K562 (cell line): ENCODE measurements at regions not wholly inside any gene's neighbourhood (a gene's known extent, or its start where the extent isn't known, plus 50 kb on each side); places are given as distances from the start of the nearest gene placed in this dataset.

Source experiments
- ATAC-seq: fragments of 200-7000 bp; cut with Tn5 transposase; 3 replicates; pipeline ENCODE4 v1.9.1; 2020; ENCODE audit warnings: moderate library complexity
- BruUV-seq: library from RNA; stranded (reverse); fragments of 400-500 nt; replicated peaks from 2 replicates; lab custom pipeline; 2021; lab: Mats Ljungman, UMichigan
- CTCF ChIA-PET: fragments of 300-600 bp; formaldehyde crosslinking; extraction: SDS; loops from one replicate; lab custom pipeline; 2021; ENCODE audit warnings: low intra/inter-chr PET ratio; lab: Yijun Ruan, JAX
- POLR2A ChIA-PET: fragments of 300-600, 350-650 bp; sonication (Branson Sonifier 250); formaldehyde crosslinking; extraction: SDS; loops from one replicate; lab custom pipeline; 2021; ENCODE audit warnings: antibody characterized with exemption, inconsistent platforms; lab: Yijun Ruan, JAX
- DNase-seq, 4 experiments: peaks; one replicate each; pipeline versions ENCODE4 v3.0.0 to v3.0.0-alpha.2; 2011 to 2018; ENCODE audit warnings: low spot score in 3 of 4, mixed read lengths in 3 of 4; ENCODE audit errors: extremely low read depth in 1 of 4
- FAIRE-seq: peaks from 2 replicates; lab custom pipeline; 2011; peaks lifted over from hg19 to GRCh38; lab: Jason Lieb, UNC
- H2AFZ ChIP-seq: 2 replicates; pipeline ENCODE4 v1.6.0; 2011; ENCODE audit warnings: low read depth, low read length, control low read depth, inconsistent platforms
- H3K27ac ChIP-seq: fragments of 200-600 bp; 3 replicates; pipeline ENCODE4 v1.8.0; 2011; ENCODE audit warnings: low read depth, mild to moderate bottlenecking, control low read depth, inconsistent platforms, low read length, moderate library complexity, mixed read lengths; ENCODE audit errors: extremely low read depth
- H3K27me3 ChIP-seq, 2 experiments: fragments of 300-600 bp in 1 of 2; 2 replicates in 1 of 2; 3 replicates in 1 of 2; pipeline versions ENCODE4 v1.6.0 to v1.8.0; 2011; ENCODE audit warnings: inconsistent platforms in 2 of 2, low read length in 2 of 2, mild to moderate bottlenecking in 1 of 2, mixed read lengths in 1 of 2, moderate library complexity in 1 of 2; ENCODE audit not compliant: control insufficient read depth in 2 of 2, insufficient read depth in 2 of 2
- H3K36me3 ChIP-seq: fragments of 300-600 bp; 3 replicates; pipeline ENCODE4 v1.8.0; 2011; ENCODE audit warnings: mild to moderate bottlenecking, low read length, inconsistent platforms; ENCODE audit not compliant: control insufficient read depth, insufficient read depth
- H3K4me1 ChIP-seq, 2 experiments: fragments of 200-600 bp in 1 of 2; replicated peaks in 1 of 2; 2 replicates in 1 of 2; 3 replicates in 1 of 2; pipeline versions ENCODE4 v1.5.1 to v1.8.0; 2011; ENCODE audit warnings: inconsistent platforms in 2 of 2, low read length in 2 of 2, mild to moderate bottlenecking in 1 of 2, mixed read lengths in 1 of 2, moderate library complexity in 1 of 2; ENCODE audit not compliant: control insufficient read depth in 2 of 2, insufficient read depth in 2 of 2
- H3K4me2 ChIP-seq: 2 replicates; pipeline ENCODE4 v1.6.1; 2011; ENCODE audit warnings: low read length, control low read depth, inconsistent platforms, mixed read lengths; ENCODE audit not compliant: insufficient read depth
- H3K4me3 ChIP-seq: fragments of 200-600 bp; sonication (generic), shearing (Covaris generic); 2 replicates; pipeline ENCODE4 v1.5.1; 2016; ENCODE audit warnings: control low read depth, inconsistent platforms
- H3K79me2 ChIP-seq: fragments of 200-600 bp; 3 replicates; pipeline ENCODE4 v1.8.0; 2011; ENCODE audit warnings: low read length, inconsistent platforms; ENCODE audit not compliant: control insufficient read depth, insufficient read depth
- H3K9ac ChIP-seq, 2 experiments: 2 replicates each; pipeline versions ENCODE4 v1.6.0 to v1.6.1; 2011; ENCODE audit warnings: low read depth in 2 of 2, low read length in 2 of 2, control low read depth in 1 of 2, inconsistent platforms in 1 of 2, mild to moderate bottlenecking in 1 of 2, mixed read lengths in 1 of 2; ENCODE audit not compliant: insufficient read depth in 1 of 2
- H3K9me1 ChIP-seq: one replicate; pipeline ENCODE4 v1.6.0; 2011; ENCODE audit warnings: inconsistent platforms, mild to moderate bottlenecking, low read length, moderate library complexity; ENCODE audit not compliant: control insufficient read depth, insufficient read depth
- H3K9me3 ChIP-seq: replicated peaks from 2 replicates; pipeline ENCODE4 v1.5.1; 2011; ENCODE audit warnings: low read depth, low read length, inconsistent platforms; ENCODE audit not compliant: control insufficient read depth, insufficient read depth
- H4K20me1 ChIP-seq: replicated peaks from 2 replicates; pipeline ENCODE4 v1.6.1; 2011; ENCODE audit warnings: low read length, inconsistent platforms, mixed read lengths; ENCODE audit not compliant: control insufficient read depth, insufficient read depth
- CREB5 ChIP-seq: fragments of 250-450 bp; sonication (Bioruptor Pico); IDR thresholded peaks from 2 replicates; pipeline ENCODE4 v1.5.0; 2020; ENCODE audit warnings: mild to moderate bottlenecking
- PURB ChIP-seq: sonication (generic); formaldehyde crosslinking; IDR thresholded peaks from 2 replicates; pipeline ENCODE4 v1.9.0; 2021; ENCODE audit warnings: low read depth, mild to moderate bottlenecking, missing genetic modification reagents
- SNIP1 ChIP-seq: fragments of 450-650 bp; IDR thresholded peaks from 2 replicates; pipeline ENCODE4 v1.7.1; 2017; ENCODE audit warnings: low read depth, mild to moderate bottlenecking
- SPI1 ChIP-seq: IDR thresholded peaks from 2 replicates; pipeline ENCODE4 v1.6.1; 2011; ENCODE audit warnings: low read depth, low read length, control low read depth, borderline replicate concordance
- STAG1 ChIP-seq: sonication (generic); formaldehyde crosslinking; IDR thresholded peaks from 2 replicates; pipeline ENCODE4 v1.5.0; 2020; ENCODE audit warnings: missing genetic modification reagents, borderline replicate concordance
- ZEB2 ChIP-seq: fragments of 450-650 bp; IDR thresholded peaks from 2 replicates; pipeline ENCODE4 v1.6.1; 2016
- ZFPM2 ChIP-seq: fragments of 250-450 bp; sonication (Bioruptor Pico); IDR thresholded peaks from 2 replicates; pipeline ENCODE4 v1.5.1; 2022; ENCODE audit warnings: mild to moderate bottlenecking
- ZNF217 ChIP-seq: sonication (generic); formaldehyde crosslinking; IDR thresholded peaks from 2 replicates; pipeline ENCODE4 v1.8.0; 2022; ENCODE audit warnings: mild to moderate bottlenecking, missing genetic modification reagents
- WGBS: fragments of 100-300 bp; shearing (Covaris generic); methylation state at CpG from one replicate; pipeline ENCODE4 v1.1.6; 2016; ENCODE audit warnings: low coverage, mixed read lengths; ENCODE audit not compliant: insufficient coverage; ENCODE audit errors: missing lambda C conversion rate; 5-methylcytosine and 5-hydroxymethylcytosine counted together
- in situ Hi-C: fragments of 300-500 bp; cut with MboI; formaldehyde crosslinking; loops from 4 replicates; pipeline ENCODE4 v1.15.0; 2018; ENCODE audit warnings: inconsistent platforms, mixed read lengths
- intact Hi-C: fragments of 100-400 bp; cut with micrococcal nuclease; formaldehyde crosslinking; loops from 2 replicates; pipeline ENCODE4 v1.14.2; 2022
- TF ChIP-seq, protein P1 (sequence below): fragments of 250-450 bp; sonication (Bioruptor Pico); IDR thresholded peaks from 2 replicates; pipeline ENCODE4 v1.8.0; 2021; ENCODE audit warnings: borderline replicate concordance, mild to moderate bottlenecking, moderate library complexity; ENCODE audit not compliant: poor library complexity, severe bottlenecking
- TF ChIP-seq, protein P2 (sequence below): fragments of 450-650 bp; IDR thresholded peaks from 2 replicates; pipeline ENCODE4 v1.7.1; 2018; ENCODE audit warnings: mild to moderate bottlenecking, low read depth; ENCODE audit not compliant: partially characterized antibody

- H3K4me3 ChIP-seq: no peak overlapping the region
- H2AFZ ChIP-seq: no peak overlapping the region
- no peaks in the 10 kb centered on the region for H3K9me3 ChIP-seq
- no peaks in the 10 kb centered on the region for H3K79me2 ChIP-seq
- CTCF ChIA-PET: no interaction called here
- DNase-seq: no peak
- in situ Hi-C loops (no loop called here), intact Hi-C loops (no loop called here)
- H3K27ac ChIP-seq: no peak overlapping the region
- H3K9me1 ChIP-seq: no peaks in the 10 kb centered on the region
- no peak overlapping the region for H3K9ac ChIP-seq
- BruUV-seq: no TSS peak
- no peaks in the 10 kb centered on the region for H3K4me1 ChIP-seq
- ATAC-seq: no peak
- no peaks in the 10 kb centered on the region for H3K27me3 ChIP-seq
- 0% methylated on average over 3 of the region's 3 CpGs for WGBS
- no peaks in the 10 kb centered on the region for H3K36me3 ChIP-seq
- no peak overlapping the region for H3K4me2 ChIP-seq
- H4K20me1 ChIP-seq: no peaks in the 10 kb centered on the region
- POLR2A ChIA-PET: no interaction called here
- TF ChIP-seq SNIP1: no peak
- no peak for TF ChIP-seq CREB5 (CRISPR knock-in tag)
- TF ChIP-seq ZFPM2: no peak
- TF ChIP-seq ZEB2: no peak
- no peak for TF ChIP-seq ZNF217 (CRISPR knock-in tag)
- TF ChIP-seq, protein P1, sequence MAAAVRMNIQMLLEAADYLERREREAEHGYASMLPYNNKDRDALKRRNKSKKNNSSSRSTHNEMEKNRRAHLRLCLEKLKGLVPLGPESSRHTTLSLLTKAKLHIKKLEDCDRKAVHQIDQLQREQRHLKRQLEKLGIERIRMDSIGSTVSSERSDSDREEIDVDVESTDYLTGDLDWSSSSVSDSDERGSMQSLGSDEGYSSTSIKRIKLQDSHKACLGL (CRISPR knock-in tag): no peak
- TF ChIP-seq STAG1 (CRISPR knock-in tag): no peak
- TF ChIP-seq, protein P2, sequence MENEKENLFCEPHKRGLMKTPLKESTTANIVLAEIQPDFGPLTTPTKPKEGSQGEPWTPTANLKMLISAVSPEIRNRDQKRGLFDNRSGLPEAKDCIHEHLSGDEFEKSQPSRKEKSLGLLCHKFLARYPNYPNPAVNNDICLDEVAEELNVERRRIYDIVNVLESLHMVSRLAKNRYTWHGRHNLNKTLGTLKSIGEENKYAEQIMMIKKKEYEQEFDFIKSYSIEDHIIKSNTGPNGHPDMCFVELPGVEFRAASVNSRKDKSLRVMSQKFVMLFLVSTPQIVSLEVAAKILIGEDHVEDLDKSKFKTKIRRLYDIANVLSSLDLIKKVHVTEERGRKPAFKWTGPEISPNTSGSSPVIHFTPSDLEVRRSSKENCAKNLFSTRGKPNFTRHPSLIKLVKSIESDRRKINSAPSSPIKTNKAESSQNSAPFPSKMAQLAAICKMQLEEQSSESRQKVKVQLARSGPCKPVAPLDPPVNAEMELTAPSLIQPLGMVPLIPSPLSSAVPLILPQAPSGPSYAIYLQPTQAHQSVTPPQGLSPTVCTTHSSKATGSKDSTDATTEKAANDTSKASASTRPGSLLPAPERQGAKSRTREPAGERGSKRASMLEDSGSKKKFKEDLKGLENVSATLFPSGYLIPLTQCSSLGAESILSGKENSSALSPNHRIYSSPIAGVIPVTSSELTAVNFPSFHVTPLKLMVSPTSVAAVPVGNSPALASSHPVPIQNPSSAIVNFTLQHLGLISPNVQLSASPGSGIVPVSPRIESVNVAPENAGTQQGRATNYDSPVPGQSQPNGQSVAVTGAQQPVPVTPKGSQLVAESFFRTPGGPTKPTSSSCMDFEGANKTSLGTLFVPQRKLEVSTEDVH: no peak
- no peak for TF ChIP-seq SPI1
- no peak for TF ChIP-seq PURB (CRISPR knock-in tag)
- no peak for FAIRE-seq
Observed at GRCh38 chr5:28370896-28371295, 1332.5 kb upstream of the CDH9 start.
